ENCODE measurements at regions not wholly inside any gene's neighbourhood (a gene's known extent, or its start where the extent isn't known, plus 50 kb on each side); places are given as distances from the start of the nearest gene placed in this dataset.

- no peak overlapping the region for H3K4me3 ChIP-seq (ENCODE audit: low read depth, low read length)
- no peak for DNase-seq (ENCODE audit: low read depth)
- TF ChIP-seq CTCF (conservative IDR thresholded peaks at IDR 0.05; ENCODE audit: low read depth, low read length): no peak
These were observed 349.4 kb downstream of the MID1IP1 start for GRCh38 chrX:39150621-39151020.

- peak; percentile 62 for TF ChIP-seq CTCF (conservative IDR thresholded peaks at IDR 0.05; ENCODE audit: low read depth, low read length)
- no peak overlapping the region for H3K4me3 ChIP-seq (ENCODE audit: low read depth, low read length)
- no peak for DNase-seq (ENCODE audit: low read depth)
These were observed 350.9 kb downstream of the MID1IP1 start for GRCh38 chrX:39152106-39152649.

- no peak for TF ChIP-seq CTCF (conservative IDR thresholded peaks at IDR 0.05; ENCODE audit: low read depth, low read length)
- H3K4me3 ChIP-seq (ENCODE audit: low read depth, low read length): no peak overlapping the region
- no peak for DNase-seq (ENCODE audit: low read depth)
These were observed 354.8 kb downstream of the MID1IP1 start for GRCh38 chrX:39156051-39156450.

- no peak for TF ChIP-seq CTCF (conservative IDR thresholded peaks at IDR 0.05; ENCODE audit: low read depth, low read length)
- H3K4me3 ChIP-seq (ENCODE audit: low read depth, low read length): no peak overlapping the region
- DNase-seq (ENCODE audit: low read depth): no peak
These were observed 355.7 kb downstream of the MID1IP1 start for GRCh38 chrX:39157006-39157405.

DNA sequence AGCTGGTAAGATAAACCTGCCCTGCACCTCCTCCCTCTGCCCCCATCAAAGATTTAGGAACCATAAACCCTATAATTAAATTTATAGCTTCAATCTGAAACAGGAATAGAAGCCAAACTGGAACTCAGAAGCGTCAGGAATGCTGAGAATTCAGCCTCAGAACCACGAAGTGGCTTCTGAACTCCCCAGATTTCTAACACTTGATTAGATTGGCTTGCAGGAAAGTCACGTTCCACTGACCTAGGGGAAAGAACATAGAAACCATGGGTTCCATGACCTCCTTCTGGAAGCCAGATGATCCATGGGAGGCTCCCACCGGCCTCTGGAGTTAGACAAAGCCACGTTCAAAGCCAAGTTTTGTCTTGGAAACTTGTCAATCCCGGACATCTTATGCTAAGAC lies 356.5 kb downstream of the MID1IP1 start:
- TF ChIP-seq CTCF (conservative IDR thresholded peaks at IDR 0.05; ENCODE audit: low read depth, low read length): no peak
- no peak for DNase-seq (ENCODE audit: low read depth)
- no peak overlapping the region for H3K4me3 ChIP-seq (ENCODE audit: low read depth, low read length)

DNA sequence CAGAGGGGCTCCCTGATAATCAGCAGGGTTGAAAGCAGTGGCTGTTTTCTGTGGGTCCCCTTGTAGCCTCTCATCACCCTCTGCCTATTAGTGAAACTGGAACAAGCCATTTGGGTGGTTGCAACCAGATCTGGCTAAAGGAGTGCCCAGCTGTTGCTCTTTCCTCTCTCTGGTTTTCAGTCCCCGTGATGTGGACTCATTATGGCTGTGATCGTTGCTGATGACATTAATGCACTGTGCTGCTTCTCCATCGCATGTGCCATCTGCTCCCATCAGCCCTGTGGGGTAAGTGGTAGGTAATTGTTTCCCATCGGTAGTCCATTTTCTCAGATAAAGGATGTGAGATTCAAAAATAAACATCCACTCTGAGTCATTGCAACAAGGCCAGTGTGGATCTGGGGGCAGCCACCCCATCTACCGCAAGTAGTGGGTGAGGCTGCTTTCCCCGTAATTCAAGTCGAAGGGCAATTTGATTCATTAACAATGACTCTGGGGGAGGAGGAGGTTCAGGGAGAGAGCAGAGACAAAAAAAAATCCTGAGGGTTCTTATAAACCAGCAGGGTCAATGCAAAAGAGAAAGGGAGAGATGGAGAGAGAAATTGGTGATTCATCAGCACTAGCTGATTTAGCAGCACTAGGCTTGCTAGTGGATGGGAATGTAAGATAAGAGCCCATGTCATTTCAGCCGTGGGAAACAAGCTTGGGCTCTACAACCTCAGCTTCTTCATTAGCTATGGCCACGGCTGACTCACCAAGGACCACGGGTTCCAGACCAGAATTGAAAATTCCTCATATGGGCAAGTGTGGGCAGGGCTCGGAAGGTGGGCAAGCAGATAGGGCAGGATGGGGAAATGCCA lies 357.8 kb downstream of the MID1IP1 start:
- H3K4me3 ChIP-seq (ENCODE audit: low read depth, low read length): no peak overlapping the region
- no peak for TF ChIP-seq CTCF (conservative IDR thresholded peaks at IDR 0.05; ENCODE audit: low read depth, low read length)
- no peak for DNase-seq (ENCODE audit: low read depth)
